Uterus (tissue), 2 donors: ENCODE measurements at regions not wholly inside any gene's neighbourhood (a gene's known extent, or its start where the extent isn't known, plus 50 kb on each side); places are given as distances from the start of the nearest gene placed in this dataset.

Experiments
- POLR2A ChIP-seq, 2 donors: fragments of 450-650 bp; IDR thresholded peaks; one replicate each; pipeline ENCODE4 v1.6.1; 2016; ENCODE audit warnings: antibody characterized with exemption in 2 of 2, mild to moderate bottlenecking in 1 of 2, moderate library complexity in 1 of 2
- TF ChIP-seq, protein P1 (sequence below), 4 experiments: fragments of 200-600 bp in 2 of 4; fragments of 450-650 bp in 2 of 4; sonication (generic) in 2 of 4; IDR thresholded peaks; one replicate each; pipeline ENCODE4 v1.5.1; 2016 to 2019; ENCODE audit warnings: antibody characterized with exemption in 4 of 4, mild to moderate bottlenecking in 2 of 4, moderate library complexity in 1 of 4

DNA sequence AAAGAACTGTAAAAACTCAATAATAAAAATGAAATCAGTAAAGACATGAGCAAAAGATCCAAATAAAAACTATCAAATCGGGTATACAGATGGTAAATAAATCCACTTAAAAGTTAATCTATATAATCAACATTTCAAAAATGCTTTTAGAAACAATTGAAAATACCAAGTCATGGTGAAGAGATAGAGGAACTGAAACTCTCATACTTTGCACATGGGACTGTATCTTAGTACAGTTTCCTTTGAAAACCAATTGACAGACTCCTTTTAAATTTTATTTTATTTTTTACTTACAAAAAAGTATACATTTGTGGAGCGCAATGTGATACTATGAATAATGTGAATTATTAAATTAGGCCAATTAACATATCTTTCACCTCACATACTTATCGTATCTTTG lies 98.6 kb upstream of the FAR2 start:
- TF ChIP-seq, protein P1, sequence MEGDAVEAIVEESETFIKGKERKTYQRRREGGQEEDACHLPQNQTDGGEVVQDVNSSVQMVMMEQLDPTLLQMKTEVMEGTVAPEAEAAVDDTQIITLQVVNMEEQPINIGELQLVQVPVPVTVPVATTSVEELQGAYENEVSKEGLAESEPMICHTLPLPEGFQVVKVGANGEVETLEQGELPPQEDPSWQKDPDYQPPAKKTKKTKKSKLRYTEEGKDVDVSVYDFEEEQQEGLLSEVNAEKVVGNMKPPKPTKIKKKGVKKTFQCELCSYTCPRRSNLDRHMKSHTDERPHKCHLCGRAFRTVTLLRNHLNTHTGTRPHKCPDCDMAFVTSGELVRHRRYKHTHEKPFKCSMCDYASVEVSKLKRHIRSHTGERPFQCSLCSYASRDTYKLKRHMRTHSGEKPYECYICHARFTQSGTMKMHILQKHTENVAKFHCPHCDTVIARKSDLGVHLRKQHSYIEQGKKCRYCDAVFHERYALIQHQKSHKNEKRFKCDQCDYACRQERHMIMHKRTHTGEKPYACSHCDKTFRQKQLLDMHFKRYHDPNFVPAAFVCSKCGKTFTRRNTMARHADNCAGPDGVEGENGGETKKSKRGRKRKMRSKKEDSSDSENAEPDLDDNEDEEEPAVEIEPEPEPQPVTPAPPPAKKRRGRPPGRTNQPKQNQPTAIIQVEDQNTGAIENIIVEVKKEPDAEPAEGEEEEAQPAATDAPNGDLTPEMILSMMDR (IDR thresholded peaks at IDR 0.05), result no peak
- no peak for TF ChIP-seq POLR2A (IDR thresholded peaks at IDR 0.05)
